ENCODE measurements at regions not wholly inside any gene's neighbourhood (a gene's known extent, or its start where the extent isn't known, plus 50 kb on each side); places are given as distances from the start of the nearest gene placed in this dataset.

- ATAC-seq (ENCODE audit: low read depth) = no peak
- CTCF ChIA-PET = no interaction called here
- no peak overlapping the region for H2AK9ac ChIP-seq (replicated peaks; ENCODE audit: low read depth, low read length, poor library complexity)
- TF ChIP-seq ELK1 (IDR thresholded peaks at IDR 0.05; ENCODE audit: borderline replicate concordance, low read depth, low read length) = no peak
- TF ChIP-seq CHD1 (IDR thresholded peaks at IDR 0.05; ENCODE audit: low read depth, low read length) = no peak
- TF ChIP-seq POLR2A (IDR thresholded peaks at IDR 0.05; ENCODE audit: low read depth, low read length) = no peak
- no peak for TF ChIP-seq RCOR1 (IDR thresholded peaks at IDR 0.05; ENCODE audit: insufficient replicate concordance, low read length)
- no peak for TF ChIP-seq MXI1 (IDR thresholded peaks at IDR 0.05; ENCODE audit: borderline replicate concordance, low read depth, low read length)
- no peak for TF ChIP-seq RAD21 (IDR thresholded peaks at IDR 0.05; ENCODE audit: low read length)
- no peak for TF ChIP-seq SMC3 (IDR thresholded peaks at IDR 0.05; ENCODE audit: low read depth, low read length)
- TF ChIP-seq MAZ (IDR thresholded peaks at IDR 0.05; ENCODE audit: borderline replicate concordance, low read depth, low read length) = no peak
- H3K4me1 ChIP-seq (ENCODE audit: control insufficient read depth, insufficient read depth, low read length) = no peaks in the 10 kb centered on the region
- in situ Hi-C loops (cut with MboI; ENCODE audit: low sequenced_read_pairs) = no loop called here
- 73% methylated on average over 3 of the region's 11 CpGs; no CpG with 5 or more reads in 1 of the 2 experiments for WGBS, 2 experiments (ENCODE audit: extremely low coverage in 2 of 2, insufficient read length in 1 of 2)
- dilution Hi-C loops (cut with HindIII; ENCODE audit: low sequenced_read_pairs, unreplicated experiment) = no loop called here
- H2AFZ ChIP-seq (replicated peaks; ENCODE audit: low read length, poor library complexity) = no peak overlapping the region
- no peaks in the 10 kb centered on the region for H3K9me1 ChIP-seq (ENCODE audit: insufficient read depth, low read length)
- no peaks in the 10 kb centered on the region for H3K9me3 ChIP-seq (ENCODE audit: control insufficient read depth, insufficient read depth, low read length)
- no peak overlapping the region for H3K18ac ChIP-seq (ENCODE audit: low read depth, low read length)
- H2BK20ac ChIP-seq (ENCODE audit: low read depth, low read length) = no peak overlapping the region
- DNase-seq = no peak
- H3K14ac ChIP-seq (replicated peaks; ENCODE audit: low read depth, low read length) = no peak overlapping the region
- no peak overlapping the region for H4K91ac ChIP-seq (ENCODE audit: insufficient read depth, low read depth, low read length)
- H3K23ac ChIP-seq (ENCODE audit: low read depth, low read length) = no peak overlapping the region
- H2AK5ac ChIP-seq (ENCODE audit: low read depth, low read length) = no peak overlapping the region
- no peak overlapping the region for H3K4ac ChIP-seq (ENCODE audit: low read depth, low read length)
- H4K5ac ChIP-seq (ENCODE audit: low read depth, low read length) = no peak overlapping the region
- intact Hi-C loops (cut with micrococcal nuclease) = no loop called here
- H4K8ac ChIP-seq (ENCODE audit: low read depth in 2 of 2, low read length in 2 of 2) = no peak overlapping the region
- no peak overlapping the region for H3K4me2 ChIP-seq (ENCODE audit: low read depth, low read length)
- BruUV-seq (replicated peaks) = no TSS peak
- H3K56ac ChIP-seq (ENCODE audit: extremely low read depth, insufficient read depth, low read length) = no peak overlapping the region
- H3K9ac ChIP-seq (ENCODE audit: low read depth, low read length) = no peak overlapping the region
- no peak overlapping the region for H2BK120ac ChIP-seq (ENCODE audit: low read depth, low read length)
- peaks cover 1% of the 10 kb centered on the region; the same call in 1 of the 2 replicates for H3K27me3 ChIP-seq (ENCODE audit: control insufficient read depth, insufficient read depth, low read length)
- no peaks in the 10 kb centered on the region for H3K36me3 ChIP-seq (ENCODE audit: control insufficient read depth, insufficient read depth, low read length)
- H3K4me3 ChIP-seq (ENCODE audit: insufficient read depth, low read depth, low read length) = no peak overlapping the region
- H4K20me1 ChIP-seq (ENCODE audit: insufficient read depth, low read length) = no peaks in the 10 kb centered on the region
- H3K27ac ChIP-seq (ENCODE audit: insufficient read depth, low read length) = no peak overlapping the region
- H3K79me1 ChIP-seq (ENCODE audit: low read depth in 1 of 2, low read length in 2 of 2) = no peaks in the 10 kb centered on the region
- no peak overlapping the region for H2BK5ac ChIP-seq (ENCODE audit: low read depth, low read length, poor library complexity, severe bottlenecking)
- POLR2A ChIA-PET (ENCODE audit: unreplicated experiment) = no interaction called here
- H2BK15ac ChIP-seq (ENCODE audit: low read depth, low read length) = no peak overlapping the region
These were observed 68.7 kb upstream of the FOXC1 start for GRCh38 chr6:1540864-1541521.

Measured in IMR-90 (cell line).